ENCODE measurements at regions not wholly inside any gene's neighbourhood (a gene's known extent, or its start where the extent isn't known, plus 50 kb on each side); places are given as distances from the start of the nearest gene placed in this dataset.

- intact Hi-C loops (cut with micrococcal nuclease), result no loop called here
- POLR2A ChIA-PET, result no interaction called here
- CTCF ChIA-PET, result interaction anchor here (1.1 to 2.1 kb wide), 3 partner anchors 309 to 1707 kb away, joined by 3 to 6 read pairs (median 4); no protein-coding TSS in a partner anchor
These were observed 128.0 kb upstream of the NT5E start for GRCh38 chr6:85321906-85322305.

GRCh38 chr6:85314586-85314985, 135.3 kb upstream of the NT5E start:
- Histone ChIP-seq H3K27me3 (replicated peaks in 1 of 4; ENCODE audit: control extremely low read depth in 1 of 4, control insufficient read depth in 3 of 4, insufficient read depth in 4 of 4, low read length in 3 of 4) (no peaks in the 10 kb centered on the region), H3K4me1 (ENCODE audit: control insufficient read depth in 2 of 2, insufficient read depth in 2 of 2, low read length in 2 of 2) (no peaks in the 10 kb centered on the region), H3K79me2 (ENCODE audit: control insufficient read depth, insufficient read depth, low read length) (no peaks in the 10 kb centered on the region), H3K9ac (ENCODE audit: low read length) (no peak overlapping the region), H3K36me3 (replicated peaks in 1 of 2; ENCODE audit: control extremely low read depth in 1 of 2, control insufficient read depth in 1 of 2, extremely low read depth in 1 of 2, insufficient read depth in 2 of 2, low read length in 1 of 2) (no peaks in the 10 kb centered on the region), H3K27ac (ENCODE audit: low read length in 2 of 2) (no peak overlapping the region), H3K4me3 (ENCODE audit: control extremely low read depth in 1 of 5, extremely low read depth in 1 of 5, insufficient read depth in 1 of 5, low read depth in 2 of 5, low read length in 4 of 5) (no peak overlapping the region), H4K20me1 (ENCODE audit: control insufficient read depth, insufficient read depth, low read length, poor library complexity, severe bottlenecking) (no peaks in the 10 kb centered on the region), H3K9me3 (ENCODE audit: control extremely low read depth in 1 of 3, control insufficient read depth in 2 of 3, insufficient read depth in 1 of 3, low read length in 2 of 3) (peaks cover 0 to 16% (median 15%) of the 10 kb centered on the region in 3 donors), H2AFZ (ENCODE audit: insufficient read depth, low read depth, low read length, poor library complexity, severe bottlenecking) (no peak overlapping the region), H3K4me2 (replicated peaks; ENCODE audit: low read depth, low read length, poor library complexity, severe bottlenecking) (no peak overlapping the region)
- 83% methylated on average over 7 of the region's 7 CpGs for WGBS (ENCODE audit: insufficient coverage)
- intact Hi-C loops (cut with micrococcal nuclease), result no loop called here
- no peaks in the 10 kb centered on the region for H3K4me1 Mint-ChIP-seq
- H3K27ac Mint-ChIP-seq, result no peak overlapping the region
- peaks cover 5% of the 10 kb centered on the region for H3K9me3 Mint-ChIP-seq (ENCODE audit: insufficient read depth)
- DNase-seq (no peak), ATAC-seq (ENCODE audit: low read depth) (no peak)
- POLR2A ChIA-PET, result no interaction called here
- no peak overlapping the region for H3K4me3 Mint-ChIP-seq
- no peaks in the 10 kb centered on the region for H3K27me3 Mint-ChIP-seq
- CTCF ChIA-PET, result interaction anchor here (2.4 kb wide), 1 partner anchor 9 kb away, joined by 10 read pairs; no protein-coding TSS in a partner anchor
- TF ChIP-seq CTCF (IDR thresholded peaks at IDR 0.05) (no peak), EZH2 (IDR thresholded peaks at IDR 0.05; ENCODE audit: borderline replicate concordance, insufficient read depth, low read depth, low read length, poor library complexity, severe bottlenecking) (no peak)

More at GRCh38 chr6:85321906-85322305, 128.0 kb upstream of the NT5E start:
- TF ChIP-seq EZH2 (IDR thresholded peaks at IDR 0.05; ENCODE audit: borderline replicate concordance, insufficient read depth, low read depth, low read length, poor library complexity, severe bottlenecking) (no peak), CTCF (IDR thresholded peaks at IDR 0.05) (no peak)
- Histone ChIP-seq H3K4me3 (ENCODE audit: control extremely low read depth in 1 of 5, extremely low read depth in 1 of 5, insufficient read depth in 1 of 5, low read depth in 2 of 5, low read length in 4 of 5) (no peak overlapping the region), H3K79me2 (ENCODE audit: control insufficient read depth, insufficient read depth, low read length) (no peaks in the 10 kb centered on the region), H2AFZ (ENCODE audit: insufficient read depth, low read depth, low read length, poor library complexity, severe bottlenecking) (no peak overlapping the region), H3K9me3 (ENCODE audit: control extremely low read depth in 1 of 3, control insufficient read depth in 2 of 3, insufficient read depth in 1 of 3, low read length in 2 of 3) (peaks cover 0 to 15% (median 8%) of the 10 kb centered on the region in 3 donors), H3K27ac (ENCODE audit: low read length in 2 of 2) (no peak overlapping the region), H4K20me1 (ENCODE audit: control insufficient read depth, insufficient read depth, low read length, poor library complexity, severe bottlenecking) (no peaks in the 10 kb centered on the region), H3K27me3 (replicated peaks in 1 of 4; ENCODE audit: control extremely low read depth in 1 of 4, control insufficient read depth in 3 of 4, insufficient read depth in 4 of 4, low read length in 3 of 4) (no peaks in the 10 kb centered on the region), H3K4me1 (ENCODE audit: control insufficient read depth in 2 of 2, insufficient read depth in 2 of 2, low read length in 2 of 2) (no peaks in the 10 kb centered on the region), H3K36me3 (replicated peaks in 1 of 2; ENCODE audit: control extremely low read depth in 1 of 2, control insufficient read depth in 1 of 2, extremely low read depth in 1 of 2, insufficient read depth in 2 of 2, low read length in 1 of 2) (no peaks in the 10 kb centered on the region), H3K9ac (ENCODE audit: low read length) (no peak overlapping the region), H3K4me2 (replicated peaks; ENCODE audit: low read depth, low read length, poor library complexity, severe bottlenecking) (no peak overlapping the region)
- no CpG with 5 or more reads among the region's 2 CpGs for WGBS (ENCODE audit: insufficient coverage)
- Mint-ChIP-seq H3K27me3 (peaks cover 8% of the 10 kb centered on the region), H3K4me1 (no peaks in the 10 kb centered on the region), H3K4me3 (no peak overlapping the region), H3K9me3 (ENCODE audit: insufficient read depth) (peaks cover 5% of the 10 kb centered on the region), H3K27ac (no peak overlapping the region)
- no peak for DNase-seq
- ATAC-seq (ENCODE audit: low read depth), result no peak

Measured in B cell (primary cell).